Stimulated activated CD8-positive, alpha-beta memory T cell treated with anti-CD3 and anti-CD28 coated beads, Interleukin-4, amount 100 ng/mL, for 24 hours (primary cell): ENCODE measurements at regions not wholly inside any gene's neighbourhood (a gene's known extent, or its start where the extent isn't known, plus 50 kb on each side); places are given as distances from the start of the nearest gene placed in this dataset.

Experiments
- DNase-seq: peaks from one replicate; pipeline ENCODE4 v3.0.0-alpha.2; 2020; ENCODE audit warnings: low read depth

- DNase-seq = no peak
These were observed 64.5 kb upstream of the B3GAT1 start for GRCh38 chr11:134476435-134477021.

- DNase-seq = no peak
These were observed 63.9 kb upstream of the B3GAT1 start for GRCh38 chr11:134475951-134476350.

DNA sequence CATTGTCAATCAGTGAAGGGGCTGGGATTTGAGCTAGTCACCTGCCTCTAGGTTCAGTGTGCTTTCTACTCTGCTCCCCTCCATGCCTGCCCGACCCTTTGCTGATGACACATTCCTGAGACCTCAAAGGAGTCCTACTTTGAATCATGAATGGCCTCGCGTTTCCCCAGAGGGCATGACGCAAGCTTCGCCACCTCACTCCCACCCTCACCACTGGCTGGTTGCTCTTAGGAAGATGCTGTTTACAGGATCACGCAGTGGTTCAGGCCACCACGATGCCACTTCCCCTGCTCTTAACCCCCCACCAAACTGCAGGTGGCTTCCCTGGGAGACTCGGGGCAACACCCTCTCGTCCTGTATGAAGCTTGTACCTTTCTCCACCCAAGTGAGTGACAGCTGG is 62.9 kb upstream of the B3GAT1 start:
- no peak for DNase-seq

- DNase-seq = no peak
These were observed 62.2 kb upstream of the B3GAT1 start for GRCh38 chr11:134474070-134474860.

DNA sequence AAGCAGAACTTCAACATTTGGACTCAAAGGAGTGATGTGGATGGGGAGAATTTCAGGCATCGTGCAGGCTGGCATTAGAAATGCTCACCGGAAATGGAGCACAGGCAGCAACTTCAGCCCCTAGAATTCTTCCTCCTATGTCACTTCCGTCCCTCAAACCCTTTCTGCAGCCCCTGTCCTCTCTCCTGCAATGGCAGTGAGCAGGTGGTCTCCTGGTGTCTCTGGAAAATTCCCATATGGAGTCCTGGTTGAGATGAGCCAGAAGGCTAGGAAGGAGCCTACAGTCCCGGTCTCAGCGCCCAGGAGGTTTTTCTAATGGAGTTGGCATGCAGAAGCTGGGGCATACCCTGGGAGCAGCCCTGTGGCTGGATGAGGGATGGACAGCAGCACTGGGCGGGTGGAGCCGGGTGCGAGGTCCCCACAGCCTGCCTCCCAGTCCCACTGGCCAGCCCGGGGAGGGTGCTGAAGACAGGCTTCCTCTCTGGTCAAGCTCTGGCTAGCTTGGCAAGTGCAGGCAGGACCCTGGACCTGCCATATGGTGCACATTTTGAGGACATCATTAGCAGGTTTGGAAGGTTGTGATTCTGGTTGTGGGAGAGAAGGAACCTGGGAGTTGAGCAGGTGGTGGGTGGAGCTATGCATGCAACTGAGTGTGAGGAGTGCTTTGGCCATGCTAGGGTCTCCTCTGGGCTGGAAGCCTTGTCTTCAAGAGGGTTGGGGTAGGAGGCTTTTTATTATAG is 59.8 kb upstream of the B3GAT1 start:
- DNase-seq = no peak

DNA sequence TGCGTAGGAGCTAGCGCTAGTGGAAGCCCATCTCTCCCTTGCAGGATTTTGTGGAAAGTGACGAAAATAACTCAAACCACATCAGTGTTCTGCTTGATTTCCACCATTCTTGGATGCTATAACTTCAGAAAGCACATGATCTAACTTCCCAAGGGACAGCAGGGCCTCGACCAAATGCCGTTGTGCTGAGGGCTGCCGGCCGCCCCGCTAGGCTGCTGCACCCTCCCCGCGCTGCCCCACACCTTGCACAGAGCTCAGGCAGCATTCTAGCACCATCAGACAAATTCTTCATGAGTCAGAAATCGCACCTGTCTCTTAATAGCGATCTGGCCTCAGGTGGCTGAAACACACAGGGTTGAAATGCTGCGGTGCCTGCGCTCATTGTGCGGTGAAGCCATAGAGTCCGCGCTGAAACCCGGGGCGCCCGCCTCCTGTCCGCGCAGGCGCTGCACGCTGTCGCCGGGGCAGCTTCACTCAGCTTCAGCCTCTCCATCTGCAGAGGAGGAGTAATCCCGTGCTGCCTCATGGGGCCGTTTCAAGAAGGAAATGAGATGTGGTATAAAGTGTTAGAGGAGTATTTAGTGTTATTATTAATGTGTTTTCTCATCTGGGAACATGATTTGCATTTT is 59.2 kb upstream of the B3GAT1 start:
- no peak for DNase-seq

DNA sequence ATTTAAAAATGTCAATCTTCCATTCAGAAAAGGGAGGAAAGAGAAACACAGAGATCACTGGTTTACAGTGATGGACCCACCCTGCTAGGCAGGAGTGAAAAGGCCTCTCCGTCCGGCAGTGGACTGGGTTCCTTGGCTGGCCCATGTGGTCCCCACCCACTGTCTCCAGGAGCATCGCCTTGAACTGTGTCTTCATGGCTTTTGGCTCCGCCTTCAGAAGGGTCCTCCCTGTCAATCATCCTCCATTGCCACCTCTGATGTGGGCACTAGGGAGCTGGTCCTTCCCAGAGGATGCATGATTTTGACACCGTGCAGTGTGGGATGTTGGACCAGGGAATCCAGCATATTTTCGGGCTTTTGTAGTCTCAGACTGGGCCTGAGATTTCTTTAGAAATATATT is 58.2 kb upstream of the B3GAT1 start:
- no peak for DNase-seq

GRCh38 chr11:134469627-134470026 is 57.6 kb upstream of the B3GAT1 start:
- no peak for DNase-seq

GRCh38 chr11:134468796-134469195 is 56.8 kb upstream of the B3GAT1 start:
- no peak for DNase-seq

DNA sequence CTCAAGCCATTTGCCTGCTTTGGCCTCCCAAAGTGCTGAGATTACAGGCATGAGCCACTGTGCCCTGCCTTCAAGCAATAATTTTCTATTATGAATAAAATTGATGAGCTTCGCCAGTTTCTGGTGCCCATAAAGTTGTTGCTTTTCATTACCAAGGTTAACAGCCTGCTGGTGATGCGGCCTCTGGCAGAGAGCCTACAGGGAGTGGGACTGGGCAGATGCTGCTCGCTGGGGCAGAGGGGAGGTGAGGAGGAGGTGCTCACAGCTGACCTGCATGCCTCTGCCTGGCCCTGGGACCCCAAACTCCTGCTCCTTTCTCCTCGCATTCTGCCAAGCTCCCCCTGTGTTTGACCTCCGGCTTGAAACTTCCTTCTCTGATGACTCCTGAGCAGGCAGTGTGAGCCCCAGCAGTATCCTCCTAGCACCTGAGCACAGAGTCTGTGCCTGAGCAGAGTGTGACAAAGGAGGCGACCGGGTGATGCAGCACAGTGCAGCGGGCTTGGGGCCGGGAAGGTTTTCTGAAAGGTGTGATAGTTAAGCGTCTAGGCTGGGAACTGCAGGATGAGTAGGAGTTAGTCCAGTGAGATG is 56.1 kb upstream of the B3GAT1 start:
- DNase-seq = no peak

- DNase-seq = no peak
These were observed 54.8 kb upstream of the B3GAT1 start for GRCh38 chr11:134466610-134467567.

- no peak for DNase-seq
These were observed 54.1 kb upstream of the B3GAT1 start for GRCh38 chr11:134466156-134466555.

DNA sequence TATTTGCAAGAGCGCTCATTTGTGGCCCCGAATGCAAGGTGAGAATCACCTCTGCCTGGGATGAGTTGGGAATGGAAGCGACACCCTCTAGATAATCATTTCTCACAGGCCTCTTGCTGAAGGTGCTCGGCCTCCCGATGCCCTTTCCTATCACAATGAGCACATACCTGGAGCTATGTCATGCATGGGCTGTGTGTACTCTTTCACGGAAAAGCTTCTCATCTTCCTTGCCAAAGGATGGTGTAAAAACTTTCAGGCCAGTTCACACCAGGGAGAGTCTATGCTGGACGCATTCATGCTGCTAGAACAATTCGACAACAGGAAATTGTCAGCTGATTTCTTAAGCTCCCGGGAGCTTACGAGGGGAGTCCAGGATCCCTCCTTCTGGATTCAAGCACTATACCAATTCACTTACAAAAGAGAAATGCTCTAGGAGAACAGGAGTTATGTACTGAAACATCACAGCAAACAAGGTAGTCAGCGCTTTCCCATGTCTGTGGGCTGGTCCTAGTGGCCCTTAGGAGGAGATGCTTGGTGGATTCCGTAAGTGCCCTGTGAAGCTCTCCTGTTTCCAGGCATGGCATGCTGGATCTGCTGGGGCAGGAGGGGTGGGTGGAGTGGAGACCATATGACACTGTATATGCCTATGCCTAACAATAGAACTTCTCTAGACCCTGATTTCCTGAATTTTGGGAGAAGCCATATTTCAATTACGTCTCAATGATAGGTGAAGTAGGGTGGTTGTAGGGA is 53.1 kb upstream of the B3GAT1 start:
- no peak for DNase-seq

DNA sequence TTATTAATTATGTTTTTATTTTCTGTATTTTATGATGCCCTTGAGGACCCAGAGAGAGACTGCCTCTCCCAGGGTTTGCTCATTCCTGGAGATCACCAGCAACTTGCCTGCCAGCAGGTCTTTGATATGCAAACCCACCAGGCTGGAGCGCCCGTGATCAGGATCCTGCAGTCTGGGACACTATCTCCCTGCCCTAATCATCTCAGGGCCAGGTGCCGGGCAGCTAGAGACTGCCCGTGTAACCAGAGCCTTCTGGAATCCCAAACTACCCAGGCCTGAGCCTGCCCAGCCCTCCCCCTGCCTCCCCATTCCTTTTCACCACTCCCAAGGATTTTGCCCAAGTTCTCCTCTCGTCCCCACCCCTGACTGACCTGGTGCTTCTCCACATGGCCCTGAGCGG is 52.2 kb upstream of the B3GAT1 start:
- DNase-seq = no peak

DNA sequence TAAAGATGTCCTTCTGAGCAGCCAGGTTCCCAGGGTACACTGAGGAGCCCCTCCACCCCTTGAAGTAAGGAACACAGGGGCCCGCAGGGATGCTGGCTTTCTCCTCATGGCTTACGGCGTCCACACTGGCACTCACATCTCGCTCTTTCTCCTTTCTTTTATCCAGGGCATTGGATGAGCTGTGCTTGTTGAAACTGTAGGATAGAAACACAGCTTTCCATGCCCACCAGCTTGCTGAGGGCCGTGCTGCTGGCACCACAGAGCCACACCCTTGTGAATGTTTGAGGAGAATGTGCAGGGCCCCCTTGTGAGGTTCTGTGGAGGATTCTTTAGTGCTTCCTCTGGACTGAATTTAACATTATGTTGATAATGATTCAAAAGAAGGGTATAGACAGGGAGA is 51.7 kb upstream of the B3GAT1 start:
- no peak for DNase-seq
